GM19099 (cell line): ENCODE measurements at regions not wholly inside any gene's neighbourhood (a gene's known extent, or its start where the extent isn't known, plus 50 kb on each side); places are given as distances from the start of the nearest gene placed in this dataset.

Source experiments
- POLR2A ChIP-seq: IDR thresholded peaks from 3 replicates; pipeline ENCODE4 v1.6.1; 2011; ENCODE audit warnings: low read depth; ENCODE audit not compliant: insufficient read length; ENCODE audit errors: extremely low read depth

- TF ChIP-seq POLR2A = no peak
These were observed 241.7 kb upstream of the RAB4A start for GRCh38 chr1:229028987-229029878.

- no peak for TF ChIP-seq POLR2A
These were observed 241.1 kb upstream of the RAB4A start for GRCh38 chr1:229029879-229030235.

- no peak for TF ChIP-seq POLR2A
These were observed 240.3 kb upstream of the RAB4A start for GRCh38 chr1:229030630-229031029.

GRCh38 chr1:229031061-229031460 lies 239.8 kb upstream of the RAB4A start:
- TF ChIP-seq POLR2A = no peak

- no peak for TF ChIP-seq POLR2A
These were observed 239.2 kb upstream of the RAB4A start for GRCh38 chr1:229031481-229032341.

- no peak for TF ChIP-seq POLR2A
These were observed 238.5 kb upstream of the RAB4A start for GRCh38 chr1:229032375-229032774.

GRCh38 chr1:229033480-229033879 lies 237.4 kb upstream of the RAB4A start:
- TF ChIP-seq POLR2A = no peak

- no peak for TF ChIP-seq POLR2A
These were observed 236.6 kb upstream of the RAB4A start for GRCh38 chr1:229034342-229034741.

GRCh38 chr1:229035054-229035747 lies 235.7 kb upstream of the RAB4A start:
- no peak for TF ChIP-seq POLR2A

- no peak for TF ChIP-seq POLR2A
These were observed 235.2 kb upstream of the RAB4A start for GRCh38 chr1:229035748-229036082.

- TF ChIP-seq POLR2A = no peak
These were observed 233.0 kb upstream of the RAB4A start for GRCh38 chr1:229037806-229038405.

- no peak for TF ChIP-seq POLR2A
These were observed 230.1 kb upstream of the RAB4A start for GRCh38 chr1:229040630-229041358.

GRCh38 chr1:229041946-229042345 lies 229.0 kb upstream of the RAB4A start:
- no peak for TF ChIP-seq POLR2A

GRCh38 chr1:229042482-229042881 lies 228.4 kb upstream of the RAB4A start:
- no peak for TF ChIP-seq POLR2A
